PFSK-1 (cell line): ENCODE measurements at regions not wholly inside any gene's neighbourhood (a gene's known extent, or its start where the extent isn't known, plus 50 kb on each side); places are given as distances from the start of the nearest gene placed in this dataset.

Source experiments
- FOXP2 ChIP-seq: optimal IDR thresholded peaks from 2 replicates; pipeline ENCODE3; 2011; ENCODE audit warnings: borderline replicate concordance, control low read depth, inconsistent platforms; ENCODE audit not compliant: insufficient read depth; ENCODE audit errors: extremely low read length, extremely low read depth
- POLR2AphosphoS5 ChIP-seq: IDR thresholded peaks from 2 replicates; pipeline ENCODE4 v1.6.1; 2012; ENCODE audit warnings: low read depth, mild to moderate bottlenecking, control low read depth, low read length, moderate library complexity
- SIN3A ChIP-seq: IDR thresholded peaks from 2 replicates; pipeline ENCODE4 v1.6.1; 2012; ENCODE audit warnings: mild to moderate bottlenecking, low read length, moderate library complexity, borderline replicate concordance; ENCODE audit not compliant: insufficient read depth
- TAF1 ChIP-seq: IDR thresholded peaks from 2 replicates; pipeline ENCODE4 v1.6.1; 2012; ENCODE audit warnings: low read length, control low read depth, borderline replicate concordance; ENCODE audit not compliant: insufficient read depth
- TF ChIP-seq, protein P1 (sequence below), 2 experiments: IDR thresholded peaks; 2 replicates each; pipeline versions ENCODE4 v1.6.1 to v1.8.0; 2011 to 2012; ENCODE audit warnings: low read depth in 2 of 2, low read length in 2 of 2, control low read depth in 1 of 2, inconsistent platforms in 1 of 2, mild to moderate bottlenecking in 1 of 2, moderate library complexity in 1 of 2; ENCODE audit not compliant: insufficient read depth in 1 of 2

DNA sequence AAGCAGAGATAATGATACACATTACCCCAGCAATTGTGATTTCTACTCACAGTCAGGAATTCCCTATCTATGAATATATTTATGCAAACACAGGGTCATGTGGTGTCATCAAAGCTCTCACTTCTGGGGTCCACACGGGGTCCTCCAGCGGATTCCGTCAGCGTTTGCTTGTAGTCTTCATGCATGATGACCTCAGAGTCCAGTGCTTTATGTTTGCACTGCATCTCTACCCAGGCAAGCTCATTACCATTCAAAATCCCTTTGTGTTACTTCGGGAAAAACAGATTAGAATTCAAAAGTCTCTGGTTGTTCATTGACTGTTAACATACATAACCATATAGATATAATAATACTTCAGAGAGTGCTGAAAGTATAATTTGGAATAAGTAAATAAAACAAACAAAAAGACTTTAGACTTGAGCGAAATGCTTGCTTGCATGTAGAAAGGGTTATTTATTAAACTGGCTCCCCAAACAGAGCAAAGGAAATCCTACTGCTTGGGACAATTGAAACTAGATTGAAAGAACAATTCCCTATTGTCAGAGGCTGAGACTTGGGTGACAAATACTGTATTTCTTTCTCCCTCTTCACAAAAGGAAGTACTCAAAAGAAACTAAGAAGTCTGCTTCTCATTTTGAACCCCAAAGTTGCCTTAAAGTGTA lies 423.1 kb downstream of the ETS1 start:
- TF ChIP-seq TAF1 (no peak), FOXP2 (no peak), SIN3A (no peak), POLR2AphosphoS5 (no peak)
- TF ChIP-seq, protein P1, sequence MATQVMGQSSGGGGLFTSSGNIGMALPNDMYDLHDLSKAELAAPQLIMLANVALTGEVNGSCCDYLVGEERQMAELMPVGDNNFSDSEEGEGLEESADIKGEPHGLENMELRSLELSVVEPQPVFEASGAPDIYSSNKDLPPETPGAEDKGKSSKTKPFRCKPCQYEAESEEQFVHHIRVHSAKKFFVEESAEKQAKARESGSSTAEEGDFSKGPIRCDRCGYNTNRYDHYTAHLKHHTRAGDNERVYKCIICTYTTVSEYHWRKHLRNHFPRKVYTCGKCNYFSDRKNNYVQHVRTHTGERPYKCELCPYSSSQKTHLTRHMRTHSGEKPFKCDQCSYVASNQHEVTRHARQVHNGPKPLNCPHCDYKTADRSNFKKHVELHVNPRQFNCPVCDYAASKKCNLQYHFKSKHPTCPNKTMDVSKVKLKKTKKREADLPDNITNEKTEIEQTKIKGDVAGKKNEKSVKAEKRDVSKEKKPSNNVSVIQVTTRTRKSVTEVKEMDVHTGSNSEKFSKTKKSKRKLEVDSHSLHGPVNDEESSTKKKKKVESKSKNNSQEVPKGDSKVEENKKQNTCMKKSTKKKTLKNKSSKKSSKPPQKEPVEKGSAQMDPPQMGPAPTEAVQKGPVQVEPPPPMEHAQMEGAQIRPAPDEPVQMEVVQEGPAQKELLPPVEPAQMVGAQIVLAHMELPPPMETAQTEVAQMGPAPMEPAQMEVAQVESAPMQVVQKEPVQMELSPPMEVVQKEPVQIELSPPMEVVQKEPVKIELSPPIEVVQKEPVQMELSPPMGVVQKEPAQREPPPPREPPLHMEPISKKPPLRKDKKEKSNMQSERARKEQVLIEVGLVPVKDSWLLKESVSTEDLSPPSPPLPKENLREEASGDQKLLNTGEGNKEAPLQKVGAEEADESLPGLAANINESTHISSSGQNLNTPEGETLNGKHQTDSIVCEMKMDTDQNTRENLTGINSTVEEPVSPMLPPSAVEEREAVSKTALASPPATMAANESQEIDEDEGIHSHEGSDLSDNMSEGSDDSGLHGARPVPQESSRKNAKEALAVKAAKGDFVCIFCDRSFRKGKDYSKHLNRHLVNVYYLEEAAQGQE (IDR thresholded peaks at IDR 0.05; ENCODE audit: insufficient read depth in 1 of 2, low read depth in 2 of 2, low read length in 2 of 2): no peak

DNA sequence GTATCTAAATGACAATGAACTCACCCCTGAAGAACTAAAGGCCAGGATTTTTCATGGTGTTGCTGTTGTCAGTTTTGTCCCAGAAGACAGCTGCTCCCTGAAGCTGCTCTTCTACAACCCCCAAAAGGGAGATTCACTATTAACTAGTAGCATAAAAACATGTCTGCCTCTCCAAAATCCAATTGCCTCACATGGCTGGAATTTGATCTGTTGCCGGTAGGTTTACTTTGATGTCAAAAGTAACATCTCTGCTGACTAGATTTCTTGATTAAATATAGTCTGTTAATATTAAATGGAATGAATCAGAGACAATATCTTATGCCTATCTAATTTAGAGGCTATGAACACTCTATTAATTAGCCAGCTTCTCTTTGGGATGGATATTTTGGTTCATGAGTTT lies 425.4 kb downstream of the ETS1 start:
- TF ChIP-seq, protein P1 (IDR thresholded peaks at IDR 0.05; ENCODE audit: insufficient read depth in 1 of 2, low read depth in 2 of 2, low read length in 2 of 2): no peak

DNA sequence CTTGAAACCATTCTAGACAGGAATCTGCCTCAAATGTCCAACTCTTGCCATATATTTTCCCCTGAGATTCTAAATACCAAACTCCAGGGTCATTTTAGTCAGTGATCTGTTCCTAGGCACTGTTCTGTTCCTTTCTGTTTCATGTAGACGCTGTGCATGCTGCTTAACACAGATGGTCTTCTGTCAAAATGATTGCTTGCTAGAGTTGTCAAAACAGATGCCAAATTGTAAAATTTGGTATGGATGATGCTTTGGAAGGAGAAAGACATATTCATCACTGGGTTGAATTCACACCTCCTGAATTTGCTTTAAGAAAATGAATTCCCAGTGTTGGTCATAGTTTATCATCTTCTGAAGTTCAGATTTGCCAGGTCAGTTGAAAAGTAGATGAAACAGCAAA lies 425.9 kb downstream of the ETS1 start:
- TF ChIP-seq SIN3A (no peak), POLR2AphosphoS5 (no peak), TAF1 (no peak), FOXP2 (no peak)
- TF ChIP-seq, protein P1 (IDR thresholded peaks at IDR 0.05; ENCODE audit: insufficient read depth in 1 of 2, low read depth in 2 of 2, low read length in 2 of 2): no peak

DNA sequence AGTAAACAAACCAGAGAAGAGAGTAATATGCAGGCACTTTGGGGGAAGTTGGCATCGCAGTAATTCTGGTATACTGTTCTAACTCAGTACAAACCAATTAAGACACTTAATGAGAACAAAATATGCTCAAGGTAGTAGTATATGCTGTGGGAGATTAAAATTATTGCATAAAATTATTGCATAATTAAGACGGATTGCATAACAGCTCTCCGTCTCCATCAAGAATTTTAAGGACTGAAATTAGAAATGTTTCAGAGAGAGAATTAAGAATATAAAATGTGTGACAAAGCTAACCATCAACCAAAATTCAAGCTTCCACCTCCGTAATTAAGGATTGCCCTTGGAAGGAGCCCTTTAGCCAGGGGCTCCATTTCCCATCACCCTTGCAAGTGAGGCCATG lies 428.5 kb downstream of the ETS1 start:
- TF ChIP-seq FOXP2 (no peak), SIN3A (no peak), POLR2AphosphoS5 (no peak), TAF1 (no peak)
- TF ChIP-seq, protein P1 (IDR thresholded peaks at IDR 0.05; ENCODE audit: insufficient read depth in 1 of 2, low read depth in 2 of 2, low read length in 2 of 2): no peak
